Fibroblast of pulmonary artery (primary cell): ENCODE measurements at regions not wholly inside any gene's neighbourhood (a gene's known extent, or its start where the extent isn't known, plus 50 kb on each side); places are given as distances from the start of the nearest gene placed in this dataset.

Experiments used
- DNase-seq: peaks from one replicate; pipeline ENCODE4 v3.0.0-alpha.2; 2010; ENCODE audit warnings: low read depth
- H3K4me3 ChIP-seq: replicated peaks from 2 replicates; pipeline ENCODE4 v1.5.1; 2011; ENCODE audit warnings: low read depth, mild to moderate bottlenecking, control low read depth, low read length, moderate library complexity
- CTCF ChIP-seq: IDR thresholded peaks from 2 replicates; pipeline ENCODE4 v1.5.1; 2011; ENCODE audit warnings: mild to moderate bottlenecking, control low read depth, low read length, inconsistent platforms; ENCODE audit errors: missing control alignments

- peak; percentile 31 for DNase-seq
- no peak for TF ChIP-seq CTCF
- no peak overlapping the region for H3K4me3 ChIP-seq
These were observed 140.1 kb upstream of the CPSF6 start for GRCh38 chr12:69099201-69099837.

- no peak for TF ChIP-seq CTCF
- H3K4me3 ChIP-seq = no peak overlapping the region
- peak; percentile 26 for DNase-seq
These were observed 137.9 kb upstream of the CPSF6 start for GRCh38 chr12:69101505-69101904.

GRCh38 chr12:69102856-69103255 lies 136.5 kb upstream of the CPSF6 start:
- H3K4me3 ChIP-seq = no peak overlapping the region
- TF ChIP-seq CTCF = no peak
- DNase-seq = no peak

- no peak for DNase-seq
- TF ChIP-seq CTCF = no peak
These were observed 134.0 kb upstream of the CPSF6 start for GRCh38 chr12:69105101-69105962.

GRCh38 chr12:69106482-69107118 lies 132.8 kb upstream of the CPSF6 start:
- no peak overlapping the region for H3K4me3 ChIP-seq
- no peak for TF ChIP-seq CTCF
- DNase-seq = no peak

More at GRCh38 chr12:69105101-69105962, 134.0 kb upstream of the CPSF6 start:
- H3K4me3 ChIP-seq = no peak overlapping the region

- H3K4me3 ChIP-seq = no peak overlapping the region
- TF ChIP-seq CTCF = no peak
- DNase-seq = no peak
These were observed 131.8 kb upstream of the CPSF6 start for GRCh38 chr12:69107541-69107940.
